22Rv1 (cell line): ENCODE measurements at regions not wholly inside any gene's neighbourhood (a gene's known extent, or its start where the extent isn't known, plus 50 kb on each side); places are given as distances from the start of the nearest gene placed in this dataset.

Experiments used
- ZFX ChIP-seq: fragments of 450-650 bp; IDR thresholded peaks from 2 replicates; pipeline ENCODE4 v1.6.1; 2017; ENCODE audit warnings: antibody characterized with exemption, borderline replicate concordance
- TF ChIP-seq, protein P1 (sequence below): fragments of 450-650 bp; IDR thresholded peaks from 2 replicates; pipeline ENCODE4 v1.5.1; 2017; ENCODE audit warnings: mild to moderate bottlenecking

DNA sequence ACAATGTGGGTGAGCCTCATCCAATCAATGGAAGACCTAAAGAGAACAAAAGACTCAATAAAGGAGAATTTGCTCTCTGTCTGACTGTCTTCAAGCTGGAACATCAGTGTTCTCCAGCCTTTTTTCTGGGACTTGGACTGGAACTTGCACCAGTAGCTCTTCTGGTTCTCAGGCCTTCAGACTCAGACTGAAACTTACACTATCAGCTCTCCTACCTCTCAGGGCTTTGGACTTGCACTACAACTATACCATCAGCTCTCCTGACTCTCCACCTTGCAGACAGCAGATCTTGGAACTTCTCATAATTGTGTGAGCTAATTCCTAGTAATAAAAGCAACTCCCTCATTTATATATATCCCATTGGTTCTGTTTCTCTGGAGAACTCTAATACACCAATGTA is 185.9 kb downstream of the SMIM20 start:
- TF ChIP-seq, protein P1, sequence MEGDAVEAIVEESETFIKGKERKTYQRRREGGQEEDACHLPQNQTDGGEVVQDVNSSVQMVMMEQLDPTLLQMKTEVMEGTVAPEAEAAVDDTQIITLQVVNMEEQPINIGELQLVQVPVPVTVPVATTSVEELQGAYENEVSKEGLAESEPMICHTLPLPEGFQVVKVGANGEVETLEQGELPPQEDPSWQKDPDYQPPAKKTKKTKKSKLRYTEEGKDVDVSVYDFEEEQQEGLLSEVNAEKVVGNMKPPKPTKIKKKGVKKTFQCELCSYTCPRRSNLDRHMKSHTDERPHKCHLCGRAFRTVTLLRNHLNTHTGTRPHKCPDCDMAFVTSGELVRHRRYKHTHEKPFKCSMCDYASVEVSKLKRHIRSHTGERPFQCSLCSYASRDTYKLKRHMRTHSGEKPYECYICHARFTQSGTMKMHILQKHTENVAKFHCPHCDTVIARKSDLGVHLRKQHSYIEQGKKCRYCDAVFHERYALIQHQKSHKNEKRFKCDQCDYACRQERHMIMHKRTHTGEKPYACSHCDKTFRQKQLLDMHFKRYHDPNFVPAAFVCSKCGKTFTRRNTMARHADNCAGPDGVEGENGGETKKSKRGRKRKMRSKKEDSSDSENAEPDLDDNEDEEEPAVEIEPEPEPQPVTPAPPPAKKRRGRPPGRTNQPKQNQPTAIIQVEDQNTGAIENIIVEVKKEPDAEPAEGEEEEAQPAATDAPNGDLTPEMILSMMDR, result no peak
- no peak for TF ChIP-seq ZFX
